ENCODE measurements at regions not wholly inside any gene's neighbourhood (a gene's known extent, or its start where the extent isn't known, plus 50 kb on each side); places are given as distances from the start of the nearest gene placed in this dataset.

GRCh38 chr5:120016717-120017382 is 387.5 kb downstream of the FAM170A start:
- DNase-seq: no peak

DNA sequence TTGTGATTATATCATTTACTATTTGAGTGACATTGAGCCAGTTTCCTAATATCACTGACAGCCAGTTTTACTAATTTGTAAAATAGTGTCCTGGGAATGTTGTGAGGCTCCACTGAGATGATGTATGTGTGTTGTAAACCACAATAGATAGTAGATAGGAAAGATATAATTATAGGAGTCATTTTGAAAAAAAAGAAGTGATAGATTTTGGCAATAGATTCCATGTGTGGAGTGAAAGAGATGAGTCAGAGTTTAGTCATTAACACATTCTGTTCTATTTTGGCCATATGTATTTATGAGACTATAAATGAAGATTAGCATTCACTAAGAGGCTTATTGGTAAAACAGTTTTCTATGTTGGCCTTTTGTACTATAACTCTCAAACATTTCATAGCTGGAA is 388.2 kb downstream of the FAM170A start:
- DNase-seq: no peak

GRCh38 chr5:120035181-120035580 is 405.8 kb downstream of the FAM170A start:
- DNase-seq: no peak

DNA sequence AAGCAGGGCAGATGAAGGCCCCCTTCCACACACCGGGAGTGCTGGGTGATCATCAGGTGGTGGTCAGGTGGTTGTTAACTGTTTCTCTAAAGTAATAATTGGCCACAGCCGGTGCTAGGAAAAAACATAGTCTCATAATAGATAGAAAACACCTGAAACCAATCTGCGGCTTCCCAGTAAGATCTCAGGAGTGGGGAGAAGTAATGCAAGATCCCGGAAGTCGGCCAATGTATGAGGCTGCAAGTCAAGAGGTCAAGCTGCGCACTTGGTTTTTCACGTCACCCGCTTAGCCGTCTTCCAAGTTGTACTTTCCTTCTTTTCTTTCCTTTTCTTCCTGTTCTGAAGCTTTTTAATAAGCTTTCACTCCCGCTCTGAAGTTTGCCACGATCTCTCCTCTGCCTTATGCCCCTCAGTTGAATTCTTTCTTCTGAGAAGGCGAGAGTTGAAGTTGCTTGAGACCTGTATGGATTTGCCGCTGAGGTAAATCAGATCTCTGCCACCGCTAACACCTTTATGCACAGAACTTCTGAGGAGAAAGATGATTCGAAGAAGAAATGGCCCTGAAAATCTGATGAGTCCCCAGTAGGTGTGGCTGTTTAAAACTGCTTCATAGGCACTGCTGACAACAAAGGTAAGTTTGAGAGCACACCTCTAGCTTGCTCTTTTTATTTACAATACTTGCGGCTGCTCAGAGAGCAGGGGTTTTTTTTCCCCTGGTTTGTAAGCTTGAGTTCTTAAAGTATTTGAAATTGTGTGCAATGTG is 406.6 kb downstream of the FAM170A start:
- no peak for DNase-seq

DNA sequence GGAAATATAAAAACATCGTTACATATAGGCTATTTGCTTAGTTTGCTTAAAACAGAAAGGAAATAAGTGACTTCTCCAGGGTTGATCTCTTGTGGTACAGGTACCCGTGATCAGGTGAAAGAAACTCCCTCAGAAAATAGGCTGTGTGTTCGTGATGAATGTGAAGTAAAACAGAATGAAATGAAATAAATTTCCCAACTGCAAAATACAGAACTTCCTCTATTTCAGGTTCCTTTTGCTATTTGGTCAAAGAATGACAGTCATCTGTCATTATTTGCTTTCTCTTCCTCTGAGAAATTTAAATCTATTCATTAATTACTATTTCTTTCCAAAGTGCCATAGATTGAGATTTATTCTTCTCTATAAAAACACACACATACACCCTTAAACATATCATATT is 408.1 kb downstream of the FAM170A start:
- DNase-seq: no peak

GRCh38 chr5:120039111-120039510 is 409.8 kb downstream of the FAM170A start:
- DNase-seq: no peak

- no peak for DNase-seq
These were observed 414.1 kb downstream of the FAM170A start for GRCh38 chr5:120043431-120043830.

- DNase-seq: no peak
These were observed 410.9 kb upstream of the PRR16 start for GRCh38 chr5:120052916-120053828.

GRCh38 chr5:120053841-120054240 is 410.3 kb upstream of the PRR16 start:
- DNase-seq: no peak

DNA sequence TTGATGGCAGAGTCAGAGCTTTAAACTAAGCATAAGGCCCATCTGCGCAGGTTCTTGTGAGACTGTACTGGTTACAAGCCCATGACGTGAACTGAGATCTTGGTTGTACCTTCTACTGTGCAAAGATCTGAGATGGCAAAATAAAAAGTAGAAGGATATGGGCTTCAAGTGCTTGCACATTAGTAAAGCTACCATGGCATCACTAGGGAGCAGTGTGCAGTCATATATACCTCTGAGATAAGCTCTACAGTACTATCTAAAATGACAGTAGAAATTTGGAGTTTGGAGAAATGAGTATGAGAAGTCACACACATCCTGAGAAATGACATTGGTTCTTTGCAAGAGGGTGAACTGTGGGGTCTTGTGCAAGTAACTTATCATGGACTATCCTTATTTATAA is 408.2 kb upstream of the PRR16 start:
- DNase-seq: no peak

GRCh38 chr5:120062515-120062917 is 401.6 kb upstream of the PRR16 start:
- no peak for DNase-seq

DNA sequence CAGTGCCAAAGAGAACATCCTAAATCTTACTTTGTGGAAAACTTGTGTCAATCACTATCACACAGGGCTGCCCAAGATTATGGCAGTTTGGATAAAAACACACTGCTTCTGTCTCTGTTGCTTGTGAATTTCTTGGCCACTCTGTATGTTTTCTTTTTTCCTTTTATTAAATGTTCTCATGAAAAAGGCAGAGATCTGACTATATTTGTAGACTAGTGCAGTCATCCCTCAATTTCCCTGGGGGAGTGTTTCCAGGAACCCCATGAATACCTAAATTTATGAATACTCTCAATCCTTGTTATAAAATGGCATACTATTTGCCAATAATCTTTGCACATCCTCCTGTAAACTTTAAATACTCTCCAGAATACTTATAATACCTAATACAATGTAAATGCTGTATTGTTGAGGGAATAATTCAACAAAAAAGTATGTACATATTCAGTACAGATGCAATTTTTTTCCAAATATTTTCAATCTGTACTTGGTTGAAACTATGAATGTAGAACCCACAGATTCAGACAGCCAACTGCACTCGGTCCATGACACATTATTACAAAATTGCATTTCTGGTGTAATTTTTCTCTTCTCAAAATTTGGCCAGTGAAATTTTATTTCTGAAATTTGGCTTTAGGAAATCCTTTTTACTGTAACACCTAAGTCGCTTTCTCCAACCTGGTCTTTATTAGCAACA is 391.9 kb upstream of the PRR16 start:
- no peak for DNase-seq

DNA sequence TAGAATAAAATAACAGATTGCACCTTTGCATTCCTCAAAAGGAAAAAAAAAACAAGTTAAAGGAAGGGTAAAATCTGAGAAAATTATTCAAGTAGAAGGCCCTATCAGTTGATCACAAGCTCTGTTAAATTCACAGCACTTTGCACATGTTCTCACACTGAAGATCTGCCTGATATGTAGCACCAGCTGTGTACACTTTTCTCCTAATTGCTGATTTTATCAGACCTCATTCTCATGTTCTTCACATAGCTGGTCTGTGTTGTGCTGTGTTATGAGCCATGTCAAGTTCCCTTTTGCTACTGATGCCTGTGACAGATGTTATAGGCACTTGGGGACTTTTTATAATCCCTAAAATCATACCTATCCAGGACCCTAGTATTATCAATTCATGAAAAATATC is 390.4 kb upstream of the PRR16 start:
- no peak for DNase-seq

DNA sequence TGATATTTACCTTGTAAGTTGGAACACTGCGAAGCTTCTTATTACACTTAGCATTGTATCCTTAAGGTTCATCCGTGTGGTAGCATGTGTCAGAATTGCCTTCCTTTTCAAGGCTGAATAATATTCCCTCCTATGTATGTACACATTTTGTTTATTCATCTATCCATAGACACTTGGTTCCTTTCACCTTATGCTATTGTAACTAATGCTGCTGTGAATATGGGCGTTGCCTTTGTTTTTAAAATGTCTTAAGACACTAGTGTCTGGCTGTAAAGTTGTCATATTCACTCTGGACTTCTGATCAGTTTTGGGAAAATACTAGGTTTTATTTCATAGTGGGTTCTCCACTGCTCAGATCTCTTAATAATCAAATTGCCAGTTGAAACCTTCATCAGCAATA is 383.3 kb upstream of the PRR16 start:
- no peak for DNase-seq

DNA sequence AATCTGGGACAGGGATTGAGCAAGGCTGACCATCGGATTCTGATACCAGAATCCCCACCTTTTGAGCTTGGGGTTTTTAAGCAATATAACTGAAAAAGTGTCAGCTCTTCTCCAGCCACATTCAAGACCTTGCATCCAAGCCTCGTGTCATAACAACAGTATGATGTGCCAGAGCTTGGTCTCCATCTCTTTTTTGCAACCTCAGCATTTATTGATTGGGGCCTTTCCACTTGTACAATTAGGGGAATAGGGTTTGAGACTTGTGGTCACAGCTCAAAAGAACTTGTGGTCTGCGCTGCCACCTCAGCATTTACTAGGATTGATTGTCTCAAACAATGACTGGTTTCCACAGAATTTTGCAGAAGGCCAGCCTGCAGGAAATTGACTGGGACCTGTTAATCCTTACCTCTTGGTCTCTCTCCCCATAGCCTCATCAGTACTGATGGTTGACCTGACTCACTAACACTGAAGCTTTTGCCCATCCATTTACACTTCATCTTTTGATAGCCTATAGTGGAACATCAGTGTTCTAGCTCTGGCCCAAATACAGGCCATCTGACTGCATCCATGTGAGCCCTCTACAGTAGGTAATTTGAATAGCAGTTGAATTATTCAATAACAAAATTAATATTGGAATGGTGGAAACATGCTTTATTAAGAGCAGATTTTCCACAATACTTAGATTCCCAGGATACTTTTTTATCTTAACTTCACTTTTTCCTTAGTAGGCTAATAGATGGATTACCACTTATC is 381.6 kb upstream of the PRR16 start:
- DNase-seq: no peak

- no peak for DNase-seq
These were observed 380.1 kb upstream of the PRR16 start for GRCh38 chr5:120083851-120084542.

- DNase-seq: no peak
These were observed 379.6 kb upstream of the PRR16 start for GRCh38 chr5:120084543-120084870.

DNA sequence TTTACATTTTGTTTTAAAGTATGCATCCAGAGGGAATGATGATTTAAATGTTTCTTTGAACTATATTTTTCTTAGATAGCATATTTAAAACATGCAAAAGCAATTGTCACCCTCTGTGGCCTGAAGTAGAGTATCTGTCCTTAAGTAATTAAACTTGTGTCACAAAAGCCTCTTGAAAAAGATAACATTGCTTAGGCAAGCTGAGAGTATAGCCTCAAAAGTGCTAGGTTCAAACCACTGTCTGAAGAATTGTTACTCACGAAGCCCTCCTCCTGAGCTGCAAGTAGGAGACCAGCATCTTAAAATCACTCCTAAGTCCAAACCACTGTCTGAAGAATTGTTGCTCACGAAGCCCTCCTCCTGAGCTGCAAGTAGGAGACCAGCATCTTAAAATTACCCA is 378.0 kb upstream of the PRR16 start:
- no peak for DNase-seq

- DNase-seq: no peak
These were observed 375.7 kb upstream of the PRR16 start for GRCh38 chr5:120088412-120088811.

GRCh38 chr5:120088836-120089235 is 375.3 kb upstream of the PRR16 start:
- DNase-seq: no peak

DNA sequence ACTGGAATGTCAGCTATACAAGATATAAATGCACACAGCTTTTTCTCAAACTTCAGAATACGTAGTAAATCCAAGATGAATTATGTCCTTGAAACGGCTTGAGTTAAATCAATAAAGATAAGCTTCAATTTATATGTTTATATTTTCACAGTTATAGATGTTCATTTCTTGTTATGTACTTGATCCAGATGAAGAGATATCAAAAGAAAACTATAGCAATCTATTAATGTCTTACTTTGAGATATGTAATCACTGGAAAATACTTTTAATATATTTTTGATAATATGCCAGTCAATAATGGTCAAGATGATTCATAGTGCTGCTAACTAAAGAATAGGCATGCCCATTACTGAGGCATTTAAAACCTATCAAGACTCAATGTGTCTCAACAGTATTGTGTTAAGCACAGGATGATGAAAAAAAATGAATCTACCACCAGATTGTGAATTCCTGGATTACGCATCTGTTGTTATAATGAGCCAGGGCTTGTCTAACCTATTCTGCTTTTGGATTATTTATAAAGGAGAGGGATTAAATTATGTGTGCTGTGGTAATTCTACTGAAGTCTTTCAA is 372.6 kb upstream of the PRR16 start:
- DNase-seq: no peak
